ENCODE measurements at regions not wholly inside any gene's neighbourhood (a gene's known extent, or its start where the extent isn't known, plus 50 kb on each side); places are given as distances from the start of the nearest gene placed in this dataset.

GRCh38 chr4:158055668-158056067, 117.2 kb downstream of the GASK1B start:
- no peak for TF ChIP-seq POLR2A (IDR thresholded peaks at IDR 0.05)
- TF ChIP-seq CTCF (IDR thresholded peaks at IDR 0.05): no peak

Data from esophagus squamous epithelium (tissue), 4 donors.